GM12878 (cell line): ENCODE measurements at regions not wholly inside any gene's neighbourhood (a gene's known extent, or its start where the extent isn't known, plus 50 kb on each side); places are given as distances from the start of the nearest gene placed in this dataset.

Experiments used
- ATAC-seq: fragments of 200-7000 bp; cut with Tn5 transposase; 3 replicates; pipeline ENCODE4 v1.9.1; 2020; ENCODE audit warnings: mild to moderate bottlenecking, moderate library complexity
- BruUV-seq: library from RNA; stranded (reverse); fragments of 400-500 nt; replicated peaks from 2 replicates; lab custom pipeline; 2021; lab: Mats Ljungman, UMichigan
- CTCF ChIA-PET: fragments of 300-600 bp; sonication (Branson Sonifier 250); formaldehyde crosslinking; extraction: SDS; loops from one replicate; lab custom pipeline; 2021; ENCODE audit warnings: inconsistent platforms; lab: Yijun Ruan, JAX
- POLR2A ChIA-PET: fragments of 350-600 bp; formaldehyde crosslinking; extraction: SDS; loops from one replicate; lab custom pipeline; 2021; ENCODE audit warnings: inconsistent platforms; lab: Charles Lee
- RAD21 ChIA-PET: fragments of 300-600 bp; sonication (Branson Sonifier 250); formaldehyde crosslinking; loops from one replicate; lab custom pipeline; 2023; ENCODE audit warnings: antibody characterized with exemption; ENCODE audit not compliant: unreplicated experiment; lab: Charles Lee
- SMC1A ChIA-PET: fragments of 300-600 bp; sonication (Branson Sonifier 250); formaldehyde crosslinking; loops from one replicate; lab custom pipeline; 2023; ENCODE audit not compliant: unreplicated experiment, uncharacterized antibody; lab: Charles Lee
- DNase-seq: peaks from one replicate; pipeline ENCODE4 v3.0.0-alpha.2; 2011; ENCODE audit warnings: low read depth, low spot score
- FAIRE-seq: peaks from 3 replicates; lab custom pipeline; 2011; peaks lifted over from hg19 to GRCh38; lab: Jason Lieb, UNC
- H2AFZ ChIP-seq: 2 replicates; pipeline ENCODE4 v1.6.0; 2011; ENCODE audit warnings: low read depth, low read length, control low read depth; ENCODE audit not compliant: control insufficient read depth
- H3K27ac ChIP-seq: 2 replicates; pipeline ENCODE4 v1.5.1; 2011; ENCODE audit warnings: control low read depth; ENCODE audit not compliant: control insufficient read depth, insufficient read depth
- H3K27me3 ChIP-seq, 2 experiments: replicated peaks in 1 of 2; 2 replicates each; pipeline versions ENCODE4 v1.6.0 to v1.6.1; 2011; ENCODE audit warnings: low read length in 1 of 2; ENCODE audit not compliant: control insufficient read depth in 2 of 2, insufficient read depth in 2 of 2
- H3K36me3 ChIP-seq, 2 experiments: 2 replicates each; pipeline ENCODE4 v1.5.1; 2011; ENCODE audit warnings: low read length in 1 of 2; ENCODE audit not compliant: control insufficient read depth in 2 of 2, insufficient read depth in 2 of 2
- H3K4me1 ChIP-seq: 2 replicates; pipeline ENCODE4 v1.6.1; 2011; ENCODE audit warnings: mild to moderate bottlenecking, low read length, moderate library complexity, mixed read lengths; ENCODE audit not compliant: control insufficient read depth, insufficient read depth
- H3K4me2 ChIP-seq: 2 replicates; pipeline ENCODE4 v1.6.0; 2011; ENCODE audit warnings: control low read depth; ENCODE audit not compliant: control insufficient read depth, insufficient read depth
- H3K4me3 ChIP-seq: fragments of 200-600 bp; sonication (generic); 2 replicates; pipeline ENCODE4 v1.5.1; 2016
- H3K79me2 ChIP-seq: 2 replicates; pipeline ENCODE4 v1.6.0; 2011; ENCODE audit warnings: low read length; ENCODE audit not compliant: control insufficient read depth, insufficient read depth
- H3K9ac ChIP-seq: 2 replicates; pipeline ENCODE4 v1.8.0; 2011; ENCODE audit warnings: low read length, control low read depth, mixed read lengths; ENCODE audit not compliant: control insufficient read depth, insufficient read depth
- H3K9me3 ChIP-seq: replicated peaks from 3 replicates; pipeline ENCODE4 v1.5.1; 2011; ENCODE audit warnings: mild to moderate bottlenecking, low read length; ENCODE audit not compliant: control insufficient read depth, insufficient read depth
- H4K20me1 ChIP-seq: 2 replicates; pipeline ENCODE4 v1.6.0; 2011; ENCODE audit not compliant: control insufficient read depth, insufficient read depth
- CBX5 ChIP-seq: sonication (generic); IDR thresholded peaks from 2 replicates; pipeline ENCODE4 v1.6.1; 2016; ENCODE audit warnings: low read depth, moderate library complexity, mild to moderate bottlenecking, inconsistent platforms
- ETV6 ChIP-seq, 2 experiments: fragments of 450-650 bp in 1 of 2; IDR thresholded peaks in 1 of 2; conservative IDR thresholded peaks in 1 of 2; 2 replicates each; pipeline ENCODE4 v1.6.1; 2014; ENCODE audit warnings: antibody characterized with exemption in 1 of 2, borderline replicate concordance in 1 of 2, low read depth in 1 of 2, mild to moderate bottlenecking in 1 of 2, moderate library complexity in 1 of 2
- MXI1 ChIP-seq: fragments of 150-350 bp; IDR thresholded peaks from 2 replicates; pipeline ENCODE4 v1.6.1; 2011; ENCODE audit warnings: low read depth, mild to moderate bottlenecking, inconsistent platforms, low read length, improper control_type of control experiment
- MYC ChIP-seq: IDR thresholded peaks from 2 replicates; pipeline ENCODE4 v1.6.1; 2011; ENCODE audit warnings: mild to moderate bottlenecking, low read length, moderate library complexity, inconsistent platforms; ENCODE audit not compliant: insufficient read depth, insufficient replicate concordance, insufficient read length, severe bottlenecking
- NFXL1 ChIP-seq: fragments of 450-650 bp; IDR thresholded peaks from 2 replicates; pipeline ENCODE4 v1.6.1; 2017; ENCODE audit warnings: antibody characterized with exemption, mild to moderate bottlenecking, borderline replicate concordance
- NKRF ChIP-seq: fragments of 450-650 bp; conservative IDR thresholded peaks from 2 replicates; pipeline ENCODE4 v1.6.1; 2017; ENCODE audit warnings: mild to moderate bottlenecking, moderate library complexity
- SIN3A ChIP-seq: IDR thresholded peaks from 2 replicates; pipeline ENCODE4 v1.6.1; 2012; ENCODE audit warnings: low read depth, low read length, improper control_type of control experiment
- SPI1 ChIP-seq: IDR thresholded peaks from 2 replicates; pipeline ENCODE4 v1.6.1; 2011; ENCODE audit warnings: low read depth, mild to moderate bottlenecking, low read length, moderate library complexity, borderline replicate concordance; ENCODE audit not compliant: insufficient read depth
- WGBS: methylation state at CpG from one replicate; pipeline ENCODE4 v1.1.6; 2016; ENCODE audit warnings: low lambda C conversion rate; ENCODE audit not compliant: insufficient replicate concordance, insufficient coverage; ENCODE audit errors: missing lambda C conversion rate; 5-methylcytosine and 5-hydroxymethylcytosine counted together
- in situ Hi-C: fragments of 300-500 bp; cut with MboI; formaldehyde crosslinking; loops from 9 replicates; pipeline ENCODE4 v1.14.3; 2018; ENCODE audit warnings: mixed read lengths
- intact Hi-C: fragments of 100-400 bp; cut with micrococcal nuclease; formaldehyde crosslinking; loops from one replicate; pipeline ENCODE4 v1.14.2; 2022; ENCODE audit not compliant: unreplicated experiment
- TF ChIP-seq, protein P1 (sequence below): IDR thresholded peaks from 2 replicates; pipeline ENCODE4 v1.6.1; 2011; ENCODE audit warnings: borderline replicate concordance, low read depth, mild to moderate bottlenecking, moderate library complexity, mixed read lengths, low read length; ENCODE audit not compliant: insufficient read depth; ENCODE audit errors: extremely low read length

GRCh38 chr14:100972118-100972897 is 68.8 kb upstream of the RTL1 start:
- H3K9me3 ChIP-seq, result no peaks in the 10 kb centered on the region
- RAD21 ChIA-PET, result no interaction called here
- DNase-seq (no peak), ATAC-seq (no peak), FAIRE-seq (no peak)
- in situ Hi-C loops, result no loop called here
- H3K27me3 ChIP-seq, result no peaks in the 10 kb centered on the region
- CTCF ChIA-PET, result no interaction called here
- H3K36me3 ChIP-seq, result no peaks in the 10 kb centered on the region
- TF ChIP-seq NKRF (no peak), MYC (no peak), SPI1 (no peak), CBX5 (no peak), ETV6 (conservative IDR thresholded peaks at IDR 0.05 in 1 of 2, IDR thresholded peaks at IDR 0.05 in 1 of 2; ENCODE audit: borderline replicate concordance in 1 of 2, low read depth in 1 of 2) (no peak), MXI1 (no peak), NFXL1 (no peak), SIN3A (no peak)
- TF ChIP-seq, protein P1, sequence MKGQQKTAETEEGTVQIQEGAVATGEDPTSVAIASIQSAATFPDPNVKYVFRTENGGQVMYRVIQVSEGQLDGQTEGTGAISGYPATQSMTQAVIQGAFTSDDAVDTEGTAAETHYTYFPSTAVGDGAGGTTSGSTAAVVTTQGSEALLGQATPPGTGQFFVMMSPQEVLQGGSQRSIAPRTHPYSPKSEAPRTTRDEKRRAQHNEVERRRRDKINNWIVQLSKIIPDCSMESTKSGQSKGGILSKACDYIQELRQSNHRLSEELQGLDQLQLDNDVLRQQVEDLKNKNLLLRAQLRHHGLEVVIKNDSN, result no peak
- H3K27ac ChIP-seq, result no peak overlapping the region
- H3K4me3 ChIP-seq, result no peak overlapping the region
- intact Hi-C loops, result no loop called here
- SMC1A ChIA-PET, result no interaction called here
- no peaks in the 10 kb centered on the region for H3K4me1 ChIP-seq
- no peak overlapping the region for H3K9ac ChIP-seq
- no TSS peak for BruUV-seq
- H2AFZ ChIP-seq, result no peak overlapping the region
- no peak overlapping the region for H3K4me2 ChIP-seq
- 40% methylated on average over 8 of the region's 8 CpGs for WGBS
- H3K79me2 ChIP-seq, result no peaks in the 10 kb centered on the region
- POLR2A ChIA-PET, result no interaction called here
- H4K20me1 ChIP-seq, result no peaks in the 10 kb centered on the region
